H1 (cell line): ENCODE measurements at regions not wholly inside any gene's neighbourhood (a gene's known extent, or its start where the extent isn't known, plus 50 kb on each side); places are given as distances from the start of the nearest gene placed in this dataset.

Experiments
- EGR1 ChIP-seq: IDR thresholded peaks from 2 replicates; pipeline ENCODE4 v1.6.1; 2011; ENCODE audit warnings: low read depth, low read length, borderline replicate concordance
- EZH2 ChIP-seq: fragments of 200-600 bp; sonication (generic); IDR thresholded peaks from 2 replicates; pipeline ENCODE4 v1.7.1; 2012; ENCODE audit warnings: low read depth, mild to moderate bottlenecking, moderate library complexity, low read length, inconsistent platforms; ENCODE audit not compliant: severe bottlenecking
- POLR2A ChIP-seq, 2 experiments: IDR thresholded peaks; 1 replicate in 1 of 2; 2 replicates in 1 of 2; pipeline ENCODE4 v1.6.1; 2011; ENCODE audit warnings: low read depth in 2 of 2, low read length in 2 of 2, mild to moderate bottlenecking in 2 of 2; ENCODE audit errors: control extremely low read depth in 1 of 2
- SP1 ChIP-seq: IDR thresholded peaks from 2 replicates; pipeline ENCODE4 v1.6.1; 2011; ENCODE audit warnings: low read depth, low read length
- TF ChIP-seq, protein P1 (sequence below), 3 experiments: IDR thresholded peaks; 1 replicate in 2 of 3; 2 replicates in 1 of 3; pipeline versions ENCODE4 v1.5.1 to v1.6.1; 2011; ENCODE audit warnings: low read length in 3 of 3, mild to moderate bottlenecking in 3 of 3, inconsistent platforms in 2 of 3, low read depth in 1 of 3, moderate library complexity in 1 of 3; ENCODE audit not compliant: insufficient read depth in 1 of 3; ENCODE audit errors: control extremely low read depth in 1 of 3

DNA sequence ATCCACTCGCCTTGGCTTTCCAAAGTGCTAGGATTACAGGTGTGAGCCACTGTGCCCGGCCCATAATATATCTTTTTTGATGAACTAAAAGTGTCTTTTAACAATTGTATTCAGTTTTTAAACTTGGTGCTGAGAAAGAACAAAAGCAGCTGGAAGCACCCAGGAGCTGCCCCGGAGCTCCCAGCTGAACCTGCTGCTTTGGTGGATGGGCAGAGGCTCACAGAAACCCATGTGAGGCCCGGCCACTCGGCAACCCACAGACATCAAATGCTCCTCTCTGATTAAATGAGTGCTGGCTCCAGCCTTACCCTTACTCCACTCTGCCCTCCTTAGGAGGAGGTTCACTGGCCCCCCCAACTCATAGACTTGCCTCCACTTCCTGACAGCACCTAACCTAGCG lies 59.4 kb upstream of the FRMD1 start:
- TF ChIP-seq POLR2A (IDR thresholded peaks at IDR 0.05; ENCODE audit: control extremely low read depth in 1 of 2, low read depth in 2 of 2, low read length in 2 of 2) (no peak), EZH2 (no peak), EGR1 (no peak), SP1 (no peak)
- TF ChIP-seq, protein P1, sequence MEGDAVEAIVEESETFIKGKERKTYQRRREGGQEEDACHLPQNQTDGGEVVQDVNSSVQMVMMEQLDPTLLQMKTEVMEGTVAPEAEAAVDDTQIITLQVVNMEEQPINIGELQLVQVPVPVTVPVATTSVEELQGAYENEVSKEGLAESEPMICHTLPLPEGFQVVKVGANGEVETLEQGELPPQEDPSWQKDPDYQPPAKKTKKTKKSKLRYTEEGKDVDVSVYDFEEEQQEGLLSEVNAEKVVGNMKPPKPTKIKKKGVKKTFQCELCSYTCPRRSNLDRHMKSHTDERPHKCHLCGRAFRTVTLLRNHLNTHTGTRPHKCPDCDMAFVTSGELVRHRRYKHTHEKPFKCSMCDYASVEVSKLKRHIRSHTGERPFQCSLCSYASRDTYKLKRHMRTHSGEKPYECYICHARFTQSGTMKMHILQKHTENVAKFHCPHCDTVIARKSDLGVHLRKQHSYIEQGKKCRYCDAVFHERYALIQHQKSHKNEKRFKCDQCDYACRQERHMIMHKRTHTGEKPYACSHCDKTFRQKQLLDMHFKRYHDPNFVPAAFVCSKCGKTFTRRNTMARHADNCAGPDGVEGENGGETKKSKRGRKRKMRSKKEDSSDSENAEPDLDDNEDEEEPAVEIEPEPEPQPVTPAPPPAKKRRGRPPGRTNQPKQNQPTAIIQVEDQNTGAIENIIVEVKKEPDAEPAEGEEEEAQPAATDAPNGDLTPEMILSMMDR (IDR thresholded peaks at IDR 0.05; ENCODE audit: control extremely low read depth in 1 of 3, insufficient read depth in 1 of 3, low read depth in 1 of 3, low read length in 3 of 3), result no peak
